H1 (cell line): ENCODE measurements at regions not wholly inside any gene's neighbourhood (a gene's known extent, or its start where the extent isn't known, plus 50 kb on each side); places are given as distances from the start of the nearest gene placed in this dataset.

Experiments used
- CHD1 ChIP-seq: IDR thresholded peaks from 2 replicates; pipeline ENCODE4 v1.6.1; 2012; ENCODE audit warnings: low read depth, low read length, improper control_type of control experiment
- SRF ChIP-seq: IDR thresholded peaks from 2 replicates; pipeline ENCODE4 v1.6.1; 2011; ENCODE audit warnings: mild to moderate bottlenecking, low read depth, low read length, moderate library complexity
- TBP ChIP-seq: IDR thresholded peaks from 2 replicates; pipeline ENCODE4 v1.6.1; 2011; ENCODE audit warnings: low read depth, low read length, improper control_type of control experiment
- TCF12 ChIP-seq: IDR thresholded peaks from 2 replicates; pipeline ENCODE4 v1.6.1; 2011; ENCODE audit warnings: low read depth, mild to moderate bottlenecking, low read length
- USF2 ChIP-seq: IDR thresholded peaks from 2 replicates; pipeline ENCODE4 v1.6.1; 2011; ENCODE audit warnings: low read length, improper control_type of control experiment
- ZNF274 ChIP-seq: IDR thresholded peaks from 2 replicates; pipeline ENCODE4 v1.7.0; 2012; ENCODE audit warnings: low read length, borderline replicate concordance; ENCODE audit errors: extremely low read depth
- TF ChIP-seq, protein P1 (sequence below): IDR thresholded peaks from 2 replicates; pipeline ENCODE4 v1.6.1; 2012; ENCODE audit warnings: inconsistent platforms
- TF ChIP-seq, protein P2 (sequence below): IDR thresholded peaks from 2 replicates; pipeline ENCODE4 v1.6.1; 2012; ENCODE audit warnings: low read length, inconsistent platforms
- TF ChIP-seq, protein P3 (sequence below): IDR thresholded peaks from 2 replicates; pipeline ENCODE4 v1.6.1; 2012; ENCODE audit warnings: inconsistent platforms

DNA sequence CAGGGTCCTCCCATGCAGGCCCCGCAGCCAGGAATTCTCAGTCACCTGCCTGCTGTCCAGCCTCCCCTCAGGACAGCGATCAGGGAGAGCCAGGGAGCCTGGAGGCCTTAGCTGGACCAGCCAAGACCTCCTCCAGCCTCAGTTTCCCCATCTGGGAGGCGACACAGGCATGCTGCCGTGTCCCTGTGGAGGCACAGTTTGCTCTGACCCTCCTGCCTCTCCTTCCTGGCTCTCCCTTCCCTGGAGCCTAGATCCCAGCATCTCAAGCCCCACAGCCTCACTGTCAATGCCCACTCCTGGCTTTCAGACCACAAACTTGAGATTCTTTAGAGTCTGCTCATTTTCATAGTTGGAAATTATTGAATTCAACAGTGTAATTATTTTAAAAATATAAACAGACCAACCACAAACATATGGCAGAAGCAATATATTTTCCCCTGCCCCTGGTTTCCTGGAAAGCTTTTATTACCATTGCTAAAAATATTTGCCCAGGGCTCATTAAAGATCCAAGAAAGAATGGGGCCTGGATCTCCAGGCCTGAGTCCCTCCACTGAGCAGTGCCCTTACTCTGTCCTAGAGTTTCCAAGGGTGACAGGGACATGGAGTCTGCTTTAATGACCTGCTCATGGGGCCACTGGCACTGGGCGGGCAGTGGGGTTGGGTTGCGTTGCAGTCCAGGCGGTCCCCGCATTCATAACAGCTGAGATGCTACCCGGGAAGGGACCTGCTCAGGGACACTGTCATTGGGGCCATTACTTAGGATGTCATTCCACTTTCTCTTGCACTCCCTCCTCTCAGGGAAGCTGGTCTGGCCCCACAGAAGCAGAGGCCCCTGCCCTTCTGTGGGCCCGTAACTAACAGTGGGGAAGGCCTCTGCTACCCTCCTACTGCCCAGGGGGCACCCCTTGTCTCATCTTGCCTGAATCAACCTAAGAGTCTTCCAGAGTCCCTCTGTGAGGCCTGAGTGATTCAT is 81.6 kb upstream of the CHST15 start (continued):
- TF ChIP-seq, protein P1, sequence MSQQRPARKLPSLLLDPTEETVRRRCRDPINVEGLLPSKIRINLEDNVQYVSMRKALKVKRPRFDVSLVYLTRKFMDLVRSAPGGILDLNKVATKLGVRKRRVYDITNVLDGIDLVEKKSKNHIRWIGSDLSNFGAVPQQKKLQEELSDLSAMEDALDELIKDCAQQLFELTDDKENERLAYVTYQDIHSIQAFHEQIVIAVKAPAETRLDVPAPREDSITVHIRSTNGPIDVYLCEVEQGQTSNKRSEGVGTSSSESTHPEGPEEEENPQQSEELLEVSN, result no peak
- TF ChIP-seq, protein P2, sequence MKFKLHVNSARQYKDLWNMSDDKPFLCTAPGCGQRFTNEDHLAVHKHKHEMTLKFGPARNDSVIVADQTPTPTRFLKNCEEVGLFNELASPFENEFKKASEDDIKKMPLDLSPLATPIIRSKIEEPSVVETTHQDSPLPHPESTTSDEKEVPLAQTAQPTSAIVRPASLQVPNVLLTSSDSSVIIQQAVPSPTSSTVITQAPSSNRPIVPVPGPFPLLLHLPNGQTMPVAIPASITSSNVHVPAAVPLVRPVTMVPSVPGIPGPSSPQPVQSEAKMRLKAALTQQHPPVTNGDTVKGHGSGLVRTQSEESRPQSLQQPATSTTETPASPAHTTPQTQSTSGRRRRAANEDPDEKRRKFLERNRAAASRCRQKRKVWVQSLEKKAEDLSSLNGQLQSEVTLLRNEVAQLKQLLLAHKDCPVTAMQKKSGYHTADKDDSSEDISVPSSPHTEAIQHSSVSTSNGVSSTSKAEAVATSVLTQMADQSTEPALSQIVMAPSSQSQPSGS, result no peak
- TF ChIP-seq ZNF274 (no peak), CHD1 (no peak), USF2 (no peak), TCF12 (no peak), TBP (no peak), SRF (no peak)
- TF ChIP-seq, protein P3, sequence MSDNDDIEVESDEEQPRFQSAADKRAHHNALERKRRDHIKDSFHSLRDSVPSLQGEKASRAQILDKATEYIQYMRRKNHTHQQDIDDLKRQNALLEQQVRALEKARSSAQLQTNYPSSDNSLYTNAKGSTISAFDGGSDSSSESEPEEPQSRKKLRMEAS, result no peak
- TF ChIP-seq, all 59 proteins: peak for 0
